Sigmoid colon (tissue), 6 donors: ENCODE measurements at regions not wholly inside any gene's neighbourhood (a gene's known extent, or its start where the extent isn't known, plus 50 kb on each side); places are given as distances from the start of the nearest gene placed in this dataset.
"Not testable (repeated sequence)": the region's sequence is repeated elsewhere in the genome, so short reads cannot be mapped to it uniquely, and the experiment has no call there.

Experiments used
- DNase-seq: peaks from one replicate; pipeline ENCODE4 v3.0.0-alpha.2; 2019
- H3K27ac ChIP-seq, 4 donors: fragments of 200-600 bp; sonication (generic); one replicate each; pipeline ENCODE4 v1.5.1; 2016 to 2019; ENCODE audit warnings: mild to moderate bottlenecking in 1 of 4
- H3K27me3 ChIP-seq, 3 donors: fragments of 200-600 bp; sonication (generic); one replicate each; pipeline ENCODE4 v1.5.1; 2019; ENCODE audit warnings: mild to moderate bottlenecking in 1 of 3
- H3K36me3 ChIP-seq, 4 donors: fragments of 200-600 bp; sonication (generic); one replicate each; pipeline ENCODE4 v1.5.1; 2016 to 2019
- H3K4me1 ChIP-seq, 4 donors: fragments of 200-600 bp; sonication (generic); one replicate each; pipeline ENCODE4 v1.5.1; 2017 to 2019
- H3K4me3 ChIP-seq, 4 donors: fragments of 200-600 bp; sonication (generic); one replicate each; pipeline ENCODE4 v1.5.1; 2017 to 2019; ENCODE audit warnings: mild to moderate bottlenecking in 2 of 4, moderate library complexity in 1 of 4
- H3K9me3 ChIP-seq, 4 donors: fragments of 200-600 bp in 3 of 4; sonication (generic) in 3 of 4; one replicate each; pipeline versions ENCODE4 v1.5.1 to v1.6.1; 2013 to 2019
- CTCF ChIP-seq, 4 experiments: fragments of 450-650 bp in 3 of 4; fragments of 200-600 bp in 1 of 4; IDR thresholded peaks; one replicate each; pipeline ENCODE4 v1.5.1; 2016 to 2019; ENCODE audit warnings: antibody characterized with exemption in 4 of 4, mild to moderate bottlenecking in 3 of 4, moderate library complexity in 2 of 4
- EP300 ChIP-seq, 4 donors: sonication (generic); formaldehyde crosslinking; IDR thresholded peaks; one replicate each; pipeline ENCODE4 v1.6.1; 2017; ENCODE audit warnings: antibody characterized with exemption in 4 of 4
- POLR2A ChIP-seq, 2 donors: fragments of 450-650 bp; IDR thresholded peaks; one replicate each; pipeline ENCODE4 v1.6.1; 2016; ENCODE audit warnings: antibody characterized with exemption in 2 of 2, mild to moderate bottlenecking in 2 of 2, moderate library complexity in 2 of 2
- POLR2AphosphoS5 ChIP-seq, 4 donors: sonication (generic); formaldehyde crosslinking; IDR thresholded peaks; one replicate each; pipeline ENCODE4 v1.6.1; 2017; ENCODE audit warnings: antibody characterized with exemption in 4 of 4
- WGBS, 2 donors: extraction: QIAGEN DNeasy Blood & Tissue Kit; methylation state at CpG; one replicate each; pipeline ENCODE4 v1.1.7; 2013; 5-methylcytosine and 5-hydroxymethylcytosine counted together
- intact Hi-C: fragments of 100-400 bp; cut with DNase I; formaldehyde crosslinking; loops from one replicate; pipeline ENCODE4 v1.15.1; 2023
- donor health status: healthy with polysubstance abuse.
- donor health status: healthy.

GRCh38 chr13:79851318-79851717, 370.4 kb downstream of the NDFIP2 start:
- DNase-seq: no peak
- Histone ChIP-seq H3K9me3 (no peaks in the 10 kb centered on the region), H3K27ac (no peak overlapping the region), H3K27me3 (no peaks in the 10 kb centered on the region), H3K4me1 (no peaks in the 10 kb centered on the region), H3K36me3 (no peaks in the 10 kb centered on the region), H3K4me3 (no peak overlapping the region)
- TF ChIP-seq EP300 (IDR thresholded peaks at IDR 0.05): no peak
- TF ChIP-seq POLR2A (IDR thresholded peaks at IDR 0.05): no peak
- no peak for TF ChIP-seq POLR2AphosphoS5 (IDR thresholded peaks at IDR 0.05)
- no peak for TF ChIP-seq CTCF (IDR thresholded peaks at IDR 0.05)
- intact Hi-C loops: no loop called here

GRCh38 chr13:79847882-79848592, 367.1 kb downstream of the NDFIP2 start:
- WGBS, 2 donors: 71 to 91% methylated on average over 5 of the region's 5 CpGs
- TF ChIP-seq POLR2AphosphoS5 (IDR thresholded peaks at IDR 0.05) (no peak), CTCF (IDR thresholded peaks at IDR 0.05) (no peak), POLR2A (IDR thresholded peaks at IDR 0.05) (no peak), EP300 (IDR thresholded peaks at IDR 0.05) (no peak)

GRCh38 chr13:79846386-79846785, 365.4 kb downstream of the NDFIP2 start:
- 57 to 74% methylated on average over 4 of the region's 4 CpGs for WGBS, 2 donors
- intact Hi-C loops: no loop called here
- Histone ChIP-seq H3K36me3 (no peaks in the 10 kb centered on the region), H3K27ac (no peak overlapping the region), H3K4me3 (no peak overlapping the region), H3K27me3 (no peaks in the 10 kb centered on the region), H3K4me1 (no peaks in the 10 kb centered on the region), H3K9me3 (no peaks in the 10 kb centered on the region)
- DNase-seq: no peak
- TF ChIP-seq POLR2AphosphoS5 (IDR thresholded peaks at IDR 0.05) (no peak), CTCF (IDR thresholded peaks at IDR 0.05) (no peak), POLR2A (IDR thresholded peaks at IDR 0.05) (no peak), EP300 (IDR thresholded peaks at IDR 0.05) (no peak)

More at GRCh38 chr13:79847882-79848592, 367.1 kb downstream of the NDFIP2 start:
- Histone ChIP-seq H3K36me3 (no peaks in the 10 kb centered on the region), H3K27me3 (no peaks in the 10 kb centered on the region), H3K4me3 (no peak overlapping the region), H3K4me1 (no peaks in the 10 kb centered on the region), H3K27ac (no peak overlapping the region), H3K9me3 (no peaks in the 10 kb centered on the region)
- intact Hi-C loops: no loop called here
- DNase-seq: no peak

- intact Hi-C loops: no loop called here
- H3K4me3 ChIP-seq: no peak overlapping the region
- no peaks in the 10 kb centered on the region for H3K27me3 ChIP-seq
- 85 to 91% methylated on average over 3 of the region's 3 CpGs for WGBS, 2 donors
- no peak overlapping the region for H3K27ac ChIP-seq
- DNase-seq: no peak
- no peak for TF ChIP-seq POLR2A (IDR thresholded peaks at IDR 0.05)
- no peak for TF ChIP-seq EP300 (IDR thresholded peaks at IDR 0.05)
- TF ChIP-seq POLR2AphosphoS5 (IDR thresholded peaks at IDR 0.05): no peak
- no peak for TF ChIP-seq CTCF (IDR thresholded peaks at IDR 0.05)
- no peaks in the 10 kb centered on the region for H3K4me1 ChIP-seq
- H3K36me3 ChIP-seq: no peaks in the 10 kb centered on the region
- peaks cover 0 to 2% (median 0%) of the 10 kb centered on the region in 4 donors for H3K9me3 ChIP-seq
Observed at GRCh38 chr13:79837741-79838450, 356.9 kb downstream of the NDFIP2 start.

GRCh38 chr13:79836121-79836520, 355.2 kb downstream of the NDFIP2 start:
- DNase-seq, H3K27ac ChIP-seq, H3K4me3 ChIP-seq, H3K4me1 ChIP-seq, H3K9me3 ChIP-seq, H3K36me3 ChIP-seq, H3K27me3 ChIP-seq, intact Hi-C loops: not testable (repeated sequence)
- WGBS, 2 donors: 72 to 87% methylated on average over 2 of the region's 2 CpGs
